Liver (tissue), 2 donors: ENCODE measurements at regions not wholly inside any gene's neighbourhood (a gene's known extent, or its start where the extent isn't known, plus 50 kb on each side); places are given as distances from the start of the nearest gene placed in this dataset.

Source experiments
- CTCF ChIP-seq: fragments of 150-350 bp; IDR thresholded peaks from 2 replicates; pipeline ENCODE4 v1.5.1; 2017; ENCODE audit warnings: improper control_type of control experiment, low read depth, low read length; ENCODE audit not compliant: missing input control
- REST ChIP-seq: IDR thresholded peaks from 2 replicates; pipeline ENCODE4 v1.6.1; 2016; ENCODE audit warnings: antibody characterized with exemption, mild to moderate bottlenecking
- donor health status: healthy.

DNA sequence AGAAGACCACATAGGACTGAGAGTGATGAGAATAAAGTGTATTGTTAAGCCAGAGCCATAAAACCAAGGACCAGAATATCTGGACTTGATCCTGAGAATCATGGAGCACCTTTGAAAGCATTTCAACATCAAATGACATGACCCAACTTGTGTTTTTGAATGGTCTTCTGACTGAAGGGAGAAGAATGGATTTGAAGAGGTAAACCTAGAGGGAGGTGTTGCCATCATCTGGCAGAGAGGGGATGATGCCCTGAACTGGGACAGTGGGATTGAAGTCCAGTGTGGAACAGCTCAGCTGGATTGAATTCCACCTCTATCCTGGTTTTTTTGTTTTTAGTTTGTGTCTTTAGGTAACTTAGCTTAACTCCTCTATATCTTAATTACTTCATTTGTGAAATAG lies 570.0 kb downstream of the TBC1D32 start:
- TF ChIP-seq CTCF (no peak), REST (no peak)
